Amniotic epithelial cell (primary cell): ENCODE measurements at regions not wholly inside any gene's neighbourhood (a gene's known extent, or its start where the extent isn't known, plus 50 kb on each side); places are given as distances from the start of the nearest gene placed in this dataset.
"Not testable (repeated sequence)": the region's sequence is repeated elsewhere in the genome, so short reads cannot be mapped to it uniquely, and the experiment has no call there.

Experiments used
- DNase-seq: peaks from one replicate; pipeline ENCODE4 v3.0.0-alpha.2; 2010; ENCODE audit warnings: low read depth

DNA sequence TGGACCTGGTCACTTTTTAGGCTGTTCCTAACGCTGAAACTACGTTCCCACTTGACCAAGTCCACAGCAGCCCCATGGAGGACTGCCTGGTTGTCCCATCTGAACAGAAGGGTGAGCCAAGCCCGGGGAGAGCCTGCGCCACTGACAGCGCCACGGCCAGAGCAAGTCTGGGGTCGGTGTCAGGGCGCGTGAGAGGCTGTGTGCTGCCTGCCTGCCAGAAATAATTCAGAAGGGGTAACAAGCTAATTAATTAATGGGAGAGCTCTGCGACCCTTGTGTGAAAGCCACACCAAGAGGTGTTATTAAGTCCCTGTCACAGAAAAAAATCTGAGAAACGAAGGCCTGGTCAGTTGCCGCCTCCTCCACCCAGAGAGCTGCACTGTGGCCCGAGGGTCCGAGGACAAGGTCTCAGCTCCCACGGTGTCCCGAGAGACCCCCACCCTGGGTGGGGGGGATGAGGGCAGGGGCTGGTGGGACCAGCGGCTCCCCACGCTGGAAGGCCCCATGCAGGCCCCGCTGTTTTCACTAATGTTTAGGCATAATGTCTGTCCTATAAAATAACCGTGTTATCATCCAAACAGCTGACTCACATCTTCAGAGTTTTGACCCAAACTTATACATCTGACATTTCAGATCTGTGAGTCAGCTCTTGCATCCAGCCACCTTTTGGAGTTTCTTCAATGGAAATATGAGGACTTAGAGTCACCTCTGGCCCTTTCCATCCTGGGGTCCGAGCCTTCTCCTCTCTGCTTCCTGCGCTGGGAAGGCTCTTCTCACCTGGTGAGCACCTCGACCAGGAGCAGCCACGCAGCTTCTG, 58.5 kb downstream of the DLL1 start:
- DNase-seq: no peak

DNA sequence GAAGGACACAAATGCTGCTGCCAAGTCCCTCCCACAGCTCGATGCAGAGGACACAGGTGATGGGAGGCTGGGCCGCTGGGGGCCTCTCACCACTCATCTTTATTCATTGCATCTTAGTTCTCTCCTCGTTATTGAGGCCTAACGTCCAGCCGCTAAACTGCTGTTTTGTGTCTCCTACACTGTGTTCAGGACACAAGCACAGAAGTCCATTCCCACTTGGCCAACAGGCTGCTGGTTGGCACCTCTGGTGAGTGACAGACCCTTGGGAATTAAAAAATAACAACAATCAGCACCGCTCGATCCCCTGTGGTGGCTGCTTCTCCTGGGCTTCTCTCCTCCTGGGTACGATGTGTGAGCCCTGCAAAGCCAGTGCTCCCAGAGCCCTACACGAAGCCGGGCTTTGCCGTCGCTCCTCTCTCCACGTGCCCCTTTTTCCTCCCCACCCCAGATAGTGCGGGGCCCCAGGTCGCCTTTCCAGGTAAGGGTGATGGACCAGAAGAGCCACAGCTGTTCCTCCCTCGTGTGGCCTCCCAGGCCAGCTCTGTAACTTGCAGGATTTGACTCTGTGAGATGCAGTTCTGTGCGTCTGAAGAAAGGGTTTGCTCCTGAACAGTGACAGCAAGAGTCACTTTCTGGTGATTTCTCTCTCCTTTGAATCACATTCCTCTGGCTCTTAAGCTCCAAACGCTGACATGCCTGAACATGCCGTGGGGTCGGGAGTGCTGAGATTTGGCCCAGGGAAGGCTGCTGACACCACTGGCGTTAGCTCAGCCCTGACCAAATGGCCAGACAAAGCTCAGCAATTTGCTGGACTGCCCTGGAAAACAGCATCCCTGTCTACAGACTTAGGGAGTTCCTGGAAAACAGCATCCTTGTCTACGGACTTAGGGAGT, 59.3 kb downstream of the DLL1 start:
- DNase-seq: no peak

DNA sequence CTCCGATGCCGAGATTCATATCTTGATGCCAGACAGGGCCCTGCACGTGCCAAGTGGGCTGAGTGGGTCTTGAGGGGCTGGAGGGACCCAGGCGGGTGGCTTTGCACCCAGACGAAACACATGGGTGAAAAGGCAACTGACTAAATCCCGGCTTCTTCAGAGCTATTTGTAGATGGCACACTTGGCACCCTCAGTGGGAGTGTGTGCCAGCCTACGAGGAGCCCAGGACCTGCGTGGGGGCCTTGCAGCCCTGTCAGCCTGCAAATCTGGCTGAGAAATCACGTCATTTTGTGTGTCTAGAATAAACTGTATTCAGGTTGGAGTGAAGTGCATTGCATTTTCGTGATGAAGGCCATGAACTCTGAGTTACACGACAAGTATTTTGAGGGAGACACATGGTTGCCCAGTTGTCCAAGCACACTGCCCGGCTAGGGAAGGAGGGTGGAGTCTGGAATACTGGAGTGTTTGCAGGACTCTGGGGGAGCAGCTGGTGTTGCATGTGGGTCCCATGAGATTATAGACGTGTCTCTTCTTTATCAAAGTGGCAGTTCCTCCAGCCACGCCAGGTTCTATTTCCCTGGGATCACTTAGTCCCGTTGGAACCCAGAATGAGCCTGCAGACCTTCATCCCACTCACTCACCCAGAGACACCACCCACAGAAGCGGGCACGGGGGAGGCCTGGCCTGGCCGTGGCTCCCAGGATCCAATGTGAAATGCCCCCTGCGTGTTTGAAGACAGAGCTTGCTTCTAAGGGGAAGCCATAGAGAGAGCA, 60.2 kb downstream of the DLL1 start:
- DNase-seq: no peak

DNA sequence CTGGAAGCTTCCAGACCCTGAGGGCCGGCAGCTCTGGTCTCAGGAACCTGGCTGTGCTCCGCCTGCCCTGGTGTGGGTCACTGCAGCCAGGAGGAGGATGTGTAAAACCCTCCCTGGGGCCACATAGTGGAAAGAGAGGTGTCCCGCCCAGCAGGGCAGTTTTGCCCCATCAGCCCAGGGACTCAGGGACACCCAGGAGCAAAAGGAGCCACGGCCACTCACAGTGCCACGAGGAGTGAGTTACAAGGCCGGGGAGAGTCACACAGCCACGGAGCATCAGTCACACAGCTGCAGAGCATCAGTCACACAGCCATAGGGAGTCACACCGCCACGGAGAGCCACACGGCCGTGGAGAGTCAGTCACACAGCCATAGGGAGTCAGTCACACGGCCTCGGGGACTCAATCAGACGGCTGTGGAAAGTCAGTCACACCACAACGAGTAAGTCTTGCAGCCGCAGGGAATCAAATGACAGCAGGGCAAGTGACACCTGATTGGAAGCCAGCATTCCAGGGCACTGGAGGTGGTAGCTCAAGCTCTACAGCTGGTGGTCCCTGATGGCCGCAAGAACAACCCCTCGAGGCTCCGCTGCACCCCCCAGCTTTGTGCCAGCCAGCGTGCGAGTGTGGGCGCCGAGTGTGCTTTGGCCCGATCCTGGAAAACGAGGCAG, 60.9 kb downstream of the DLL1 start:
- DNase-seq: no peak

DNA sequence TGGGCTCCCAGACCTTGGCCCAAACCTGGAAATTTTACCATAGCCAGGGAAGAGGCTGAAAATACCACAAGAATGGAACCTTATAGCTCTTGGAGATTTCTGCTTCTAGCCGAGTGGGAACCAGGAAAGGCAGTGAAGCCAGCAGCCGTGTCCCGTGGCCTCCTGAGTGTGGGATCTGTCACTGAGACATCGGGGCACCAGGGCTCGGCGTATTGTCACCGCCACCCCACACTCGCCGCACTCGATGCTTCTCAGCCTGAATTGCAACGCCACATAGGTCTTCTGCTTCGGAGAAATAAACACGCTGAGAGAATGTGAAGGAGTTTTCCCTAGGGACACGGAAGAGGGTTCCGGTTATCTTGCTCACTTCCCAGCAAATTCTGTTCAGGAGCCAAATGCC, 61.5 kb downstream of the DLL1 start:
- no peak for DNase-seq

DNA sequence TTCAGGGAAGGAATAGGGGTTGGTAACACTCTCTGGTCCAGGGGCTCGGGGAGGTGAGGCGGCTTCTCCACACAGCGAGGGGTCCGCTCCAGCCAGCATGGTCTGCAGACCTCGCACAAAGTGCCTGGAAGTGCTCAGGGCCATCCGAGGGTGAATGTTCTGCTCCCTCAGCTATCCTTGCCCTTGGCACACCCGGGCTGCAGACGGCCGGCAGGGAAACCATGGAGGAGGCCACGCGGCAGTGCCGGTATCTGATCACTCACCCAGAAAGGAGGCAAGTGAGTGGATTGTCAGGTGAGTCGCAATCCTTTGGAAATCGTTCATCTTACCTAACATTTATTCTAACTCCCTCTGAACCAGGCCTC, 62.0 kb downstream of the DLL1 start:
- DNase-seq: no peak

DNA sequence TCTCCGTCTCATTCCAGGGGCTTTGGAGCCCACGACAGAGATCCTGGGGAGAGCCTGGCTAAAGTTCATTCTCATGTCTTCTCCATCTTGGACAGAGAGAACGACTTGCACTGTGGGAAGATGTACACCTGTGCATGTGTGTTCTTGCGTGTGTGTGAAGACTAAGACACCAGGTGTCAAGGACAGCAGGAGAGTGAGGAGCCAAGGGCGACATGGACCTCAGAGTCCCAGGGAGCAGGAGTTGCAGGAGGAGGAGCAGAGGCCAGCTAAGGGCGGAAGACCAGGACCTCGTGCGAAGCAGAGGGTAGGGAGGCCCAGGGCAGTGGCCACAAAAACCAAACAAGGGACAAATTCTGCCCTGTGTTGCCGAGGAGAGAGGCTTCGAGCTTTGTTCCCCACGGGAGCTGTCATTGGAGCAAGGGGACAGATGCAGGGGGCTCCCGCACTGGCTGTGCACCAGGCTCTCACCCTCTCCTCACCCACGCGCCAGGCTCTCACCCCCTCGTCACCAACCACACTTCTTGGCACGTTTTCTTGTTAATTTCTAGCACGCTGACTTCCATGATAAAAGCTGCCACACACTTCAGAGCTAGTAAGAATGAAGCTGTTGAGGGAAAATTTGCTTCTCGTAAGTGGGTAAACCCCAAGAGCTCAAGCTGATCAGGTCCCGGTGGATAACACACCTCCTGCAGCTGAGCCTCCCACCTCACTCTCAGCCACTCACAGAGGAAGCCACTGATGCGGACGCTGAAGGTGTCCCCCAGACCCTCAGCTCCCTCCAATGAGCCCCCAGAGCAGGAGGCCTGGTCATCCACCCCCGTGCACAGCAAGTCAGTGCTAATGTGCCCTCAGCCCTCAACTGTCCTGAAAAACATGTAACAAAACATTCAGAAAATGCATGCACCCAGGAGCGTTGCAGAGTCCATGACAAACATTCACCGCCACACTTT, 62.6 kb downstream of the DLL1 start:
- no peak for DNase-seq

DNA sequence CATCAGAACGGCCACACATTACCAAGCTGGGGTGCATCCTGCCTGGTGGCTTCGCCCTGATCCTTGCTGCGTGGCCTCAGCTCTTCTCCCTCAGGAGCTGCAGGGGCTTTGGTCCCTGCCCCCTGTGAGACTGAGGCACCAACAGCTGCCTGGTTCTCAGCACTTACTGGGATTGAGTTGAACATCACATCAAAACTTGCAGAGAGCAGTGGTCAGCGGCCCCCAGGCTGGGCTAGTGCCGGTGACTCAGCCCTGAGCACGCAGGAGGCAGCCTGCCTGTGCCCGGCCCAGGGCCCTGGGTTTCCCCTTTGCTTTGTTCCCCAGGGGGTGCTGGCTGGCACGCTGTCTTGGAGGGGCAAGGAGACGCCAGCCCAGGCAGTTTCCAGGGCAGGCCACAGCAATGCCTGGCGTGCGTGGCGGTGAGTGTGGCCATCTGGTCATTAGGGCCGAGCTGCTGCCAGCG, 63.3 kb downstream of the DLL1 start:
- DNase-seq: no peak

DNA sequence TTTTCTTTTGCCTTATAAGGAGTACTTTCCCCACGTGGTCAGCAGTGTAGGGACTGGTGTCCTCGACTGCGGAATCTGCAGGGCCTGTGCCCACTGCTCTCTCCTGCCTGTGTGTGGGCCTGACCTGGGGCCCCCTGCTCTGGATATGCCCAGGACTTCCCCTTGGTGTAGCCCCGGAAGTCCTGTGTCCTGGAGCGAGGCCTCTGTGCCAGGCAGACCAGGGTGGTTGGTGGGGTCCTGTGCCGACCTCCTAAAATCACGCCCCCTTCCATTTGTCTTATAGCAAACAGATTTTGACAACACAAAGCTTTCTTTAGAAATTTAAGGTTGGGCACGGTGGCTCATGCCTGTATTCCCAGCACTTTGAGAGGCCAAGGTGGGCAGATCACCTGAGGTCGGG, 64.2 kb downstream of the DLL1 start:
- DNase-seq: no peak

DNA sequence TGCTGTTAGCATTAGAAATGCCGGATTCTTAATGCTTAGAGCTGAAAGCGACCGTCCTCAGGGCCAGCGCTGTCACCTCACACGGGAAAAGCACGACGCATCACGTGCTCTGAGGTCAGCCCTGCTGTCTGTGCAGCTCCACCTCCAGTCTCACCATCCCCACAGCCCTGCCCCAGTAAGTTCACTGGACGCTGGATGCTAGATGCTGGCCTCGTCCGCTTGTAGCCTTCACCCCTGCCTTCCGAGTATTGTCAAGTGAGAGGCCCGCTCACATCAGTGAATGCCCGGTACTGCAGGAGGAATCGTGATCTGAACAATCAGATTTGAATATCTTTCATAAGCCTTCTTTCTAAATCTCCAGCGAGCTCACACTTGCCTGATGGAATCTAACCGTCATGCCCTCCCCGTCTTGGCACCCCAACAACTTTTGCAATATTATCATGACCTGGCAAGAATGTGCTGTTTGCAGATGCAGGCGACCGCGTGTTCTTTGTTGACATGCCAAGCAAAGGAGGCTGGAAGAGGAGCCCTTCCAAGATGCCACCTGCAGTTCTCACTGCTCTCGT, 64.9 kb downstream of the DLL1 start:
- DNase-seq: no peak

DNA sequence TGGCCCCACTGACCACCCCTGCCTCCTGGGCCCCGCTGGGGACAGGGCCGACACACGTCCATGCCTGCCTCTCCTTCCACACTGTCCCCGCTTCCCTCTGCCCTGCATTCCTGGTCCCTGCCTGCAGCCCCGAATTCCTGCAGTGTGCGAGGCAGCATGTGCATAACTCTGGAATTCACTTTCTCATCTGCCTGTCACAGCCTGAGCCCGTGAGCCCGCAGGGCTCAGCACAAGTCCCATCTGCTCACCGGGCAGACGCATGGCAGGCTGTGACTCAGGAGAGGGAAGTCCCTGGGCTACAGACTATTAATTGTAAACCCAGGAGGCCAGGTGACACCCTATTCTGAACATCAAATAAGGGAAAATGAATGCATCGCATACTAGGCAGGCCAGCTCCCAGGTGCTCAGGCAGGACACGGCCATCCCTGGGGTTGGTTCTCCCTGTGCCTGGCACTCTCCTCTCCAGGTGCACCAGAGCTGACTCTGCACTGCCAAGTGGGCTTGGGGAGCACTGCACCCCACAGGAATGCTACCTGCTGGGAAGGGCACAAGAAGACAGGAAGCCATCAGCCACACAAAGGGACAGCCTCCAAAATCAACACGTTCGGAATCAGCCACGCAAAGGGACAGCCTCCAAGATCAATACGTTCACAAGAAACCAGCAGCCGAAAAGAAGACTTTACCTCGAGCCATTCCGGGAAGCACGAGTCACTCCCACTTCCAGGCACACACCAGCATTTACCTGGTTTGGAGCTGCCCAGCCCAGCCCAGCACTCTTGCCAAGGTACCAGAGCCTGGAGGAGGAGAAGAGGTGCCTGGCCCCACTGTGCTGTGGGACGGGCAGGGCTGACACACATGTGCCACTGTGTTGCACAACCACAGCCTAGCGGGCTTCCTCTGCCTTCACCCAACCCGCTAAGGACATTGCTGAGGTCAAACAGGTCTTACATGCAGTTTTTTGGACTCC, 65.9 kb downstream of the DLL1 start:
- DNase-seq: no peak

DNA sequence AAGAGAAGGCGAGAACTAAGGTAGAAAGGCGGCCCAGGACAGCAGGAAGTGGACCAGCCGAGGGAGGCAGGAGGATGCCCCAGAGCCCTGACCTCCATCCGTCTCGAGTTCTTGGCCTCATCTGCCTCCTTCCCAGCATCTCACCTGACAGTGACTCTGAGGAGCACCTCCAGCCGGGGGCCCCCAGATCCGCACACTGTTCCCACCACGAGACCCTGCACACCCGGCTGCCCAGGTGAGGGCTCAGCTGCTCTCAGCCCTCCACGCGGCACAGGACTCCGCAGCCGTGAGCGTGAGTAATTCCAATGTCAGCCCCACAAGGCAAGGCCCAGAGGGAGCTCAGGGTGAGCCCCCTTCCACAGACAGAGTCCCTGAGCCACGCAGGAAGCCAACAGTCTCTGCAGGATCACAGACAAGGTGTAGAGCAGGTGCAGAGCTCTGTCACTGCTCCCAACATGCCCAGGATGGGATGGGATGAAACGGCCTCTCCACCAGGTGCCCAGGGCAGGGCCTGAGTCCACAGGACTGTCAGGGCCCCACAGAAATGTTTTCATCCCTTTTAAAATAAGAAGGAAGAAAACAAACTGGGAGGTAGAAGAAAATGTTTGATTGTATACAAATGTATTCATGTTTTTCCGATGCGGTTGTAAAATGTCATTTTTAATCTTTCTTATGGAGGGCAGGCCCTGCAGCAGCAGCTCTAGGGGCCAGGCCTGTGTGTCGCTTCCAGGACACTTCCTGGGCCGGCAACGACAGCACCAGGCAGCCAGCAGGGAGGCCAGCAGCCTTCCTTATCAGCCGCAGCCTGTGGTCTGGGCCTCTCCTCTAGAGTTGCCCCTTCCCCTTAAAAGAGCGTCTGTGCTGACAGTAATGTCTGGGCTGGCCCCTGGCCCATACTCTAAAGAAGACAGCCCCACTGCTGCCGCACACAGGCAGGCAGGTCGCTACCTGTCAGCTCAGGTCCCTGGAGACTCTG, 66.9 kb downstream of the DLL1 start:
- DNase-seq: no peak

DNA sequence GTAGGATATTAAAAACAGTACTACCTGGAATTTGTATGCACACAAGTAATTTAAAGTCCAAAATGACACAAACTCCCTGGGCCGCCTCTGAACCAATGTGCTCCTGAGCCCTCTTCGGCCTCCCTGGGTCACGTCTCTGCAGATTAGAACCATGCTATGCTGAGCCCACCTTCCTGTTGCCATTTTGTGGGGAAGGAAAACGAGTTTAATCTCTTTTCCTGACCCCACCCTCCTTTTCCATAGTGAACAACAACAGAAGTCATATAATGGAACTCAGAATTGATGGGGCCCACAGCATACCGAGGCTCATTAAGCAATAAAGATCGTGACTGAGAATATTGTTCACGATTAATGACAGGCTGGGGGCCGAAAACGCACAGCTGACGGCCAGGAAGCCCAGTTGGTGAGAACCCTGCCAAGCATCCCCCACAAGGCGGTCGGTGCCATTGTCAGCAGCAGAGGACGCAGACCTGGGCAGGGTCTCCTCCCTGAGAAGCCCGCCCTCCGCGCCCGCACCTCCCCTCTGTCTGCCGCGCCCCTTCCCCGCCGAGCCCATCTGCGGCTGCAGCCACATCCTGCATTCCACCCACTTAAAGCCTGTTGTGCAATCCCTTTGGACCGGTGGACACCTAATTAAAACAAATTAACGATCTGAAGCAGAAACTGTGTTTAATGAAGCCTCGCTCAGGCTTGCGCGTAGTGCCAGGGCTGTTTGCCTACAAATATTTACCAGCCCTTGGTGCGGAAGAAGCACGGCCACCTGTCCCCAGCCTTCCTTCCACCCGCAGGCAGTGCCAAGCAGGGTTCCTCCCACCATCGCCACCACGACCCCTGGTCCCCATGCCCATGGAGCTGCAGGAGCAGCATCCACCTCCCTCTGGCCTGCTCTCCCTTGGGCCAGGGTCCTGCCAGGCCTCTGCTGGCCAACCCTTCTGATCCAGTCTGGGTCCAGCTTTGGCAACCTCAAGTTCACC, 68.1 kb downstream of the DLL1 start:
- no peak for DNase-seq

DNA sequence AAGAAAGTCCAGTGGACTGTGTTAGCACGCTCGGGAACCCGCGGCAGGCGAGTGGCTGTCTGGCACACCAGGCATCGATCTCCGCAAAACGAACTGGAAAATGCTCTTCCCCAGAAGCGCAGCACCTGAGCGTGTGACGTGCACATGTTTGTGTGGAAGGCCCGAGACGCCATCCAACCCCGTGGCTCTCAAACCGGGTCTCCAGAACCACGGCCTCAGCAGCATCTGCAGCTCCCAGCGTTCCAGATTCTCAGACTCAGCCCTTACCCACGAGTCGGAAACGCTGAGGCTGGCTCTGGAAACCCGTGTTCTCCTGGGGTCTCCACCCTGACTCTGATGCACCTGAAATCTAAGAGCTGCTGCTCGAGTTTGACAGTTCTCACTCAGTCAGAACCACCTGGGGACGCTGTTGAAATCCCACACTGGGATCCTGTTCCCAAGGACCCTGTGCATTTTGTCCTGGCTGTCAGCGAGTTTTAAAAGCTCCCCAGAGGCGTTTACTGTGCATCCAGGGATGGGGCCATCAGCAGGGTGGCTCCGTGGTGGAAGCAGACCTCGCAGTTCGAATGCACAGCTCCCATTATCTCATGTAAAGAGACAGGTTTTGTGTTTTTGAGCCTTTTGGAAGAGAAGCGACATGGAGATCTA, 69.0 kb downstream of the DLL1 start:
- DNase-seq: no peak

DNA sequence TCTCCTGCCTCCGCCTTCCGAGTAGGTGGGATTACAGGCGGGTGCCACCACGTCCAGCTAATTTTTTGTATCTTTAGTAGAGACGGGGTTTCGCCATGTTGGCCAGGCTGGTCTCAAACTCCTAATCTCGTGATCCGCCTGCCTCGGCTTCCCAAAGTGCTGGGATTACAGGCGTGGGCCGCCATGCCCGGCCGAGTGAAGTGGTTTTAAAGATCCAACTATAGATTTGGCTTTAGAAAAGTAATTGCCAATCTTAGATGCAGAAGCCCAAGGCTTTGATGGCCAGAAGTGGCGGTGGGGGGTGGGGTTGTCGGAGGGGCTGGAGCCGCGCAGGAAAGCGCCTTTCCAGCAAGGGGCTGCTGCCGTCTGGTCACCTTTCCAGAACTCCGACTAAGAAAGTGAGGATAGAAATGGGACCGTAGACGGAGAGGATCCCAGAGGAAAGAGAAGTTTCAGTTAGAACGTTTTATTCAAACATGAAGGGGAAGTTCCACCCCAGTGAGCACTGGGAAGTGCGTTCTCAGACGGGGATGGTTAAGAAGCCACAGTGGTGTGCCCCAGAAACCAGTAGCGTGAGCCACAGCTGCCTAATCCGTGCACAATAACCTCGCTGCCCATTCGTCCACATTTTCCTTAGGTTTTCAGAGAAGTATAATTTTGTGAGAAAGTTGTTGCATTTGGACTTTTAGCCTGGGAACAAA, 69.7 kb downstream of the DLL1 start:
- no peak for DNase-seq

DNA sequence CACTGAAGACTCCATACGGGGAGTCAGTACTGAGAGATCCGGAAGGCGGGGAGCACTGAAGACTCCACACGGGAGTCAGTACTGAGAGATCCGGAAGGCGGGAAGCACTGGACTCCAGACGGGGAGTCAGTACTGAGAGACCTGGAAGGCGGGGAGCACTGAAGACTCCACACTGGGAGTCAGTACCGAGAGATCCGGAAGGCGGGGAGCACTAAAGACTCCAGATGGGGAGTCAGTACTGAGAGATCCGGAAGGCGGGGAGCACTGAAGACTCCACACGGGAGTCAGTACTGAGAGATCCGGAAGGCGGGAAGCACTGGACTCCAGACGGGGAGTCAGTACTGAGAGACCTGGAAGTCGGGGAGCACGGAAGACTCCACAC, 77.2 kb downstream of the DLL1 start:
- not testable (repeated sequence) for DNase-seq
